Fibroblast of lung (primary cell): ENCODE measurements at regions not wholly inside any gene's neighbourhood (a gene's known extent, or its start where the extent isn't known, plus 50 kb on each side); places are given as distances from the start of the nearest gene placed in this dataset.

Experiments
- CTCF ChIP-seq, 2 donors: IDR thresholded peaks in 1 of 2; conservative IDR thresholded peaks in 1 of 2; 1 replicate in 1 of 2; 2 replicates in 1 of 2; pipeline ENCODE4 v1.5.1; 2011 to 2012; ENCODE audit warnings: low read length in 2 of 2, control low read depth in 1 of 2, inconsistent platforms in 1 of 2, low read depth in 1 of 2, mild to moderate bottlenecking in 1 of 2
- EZH2 ChIP-seq: IDR thresholded peaks from 2 replicates; pipeline ENCODE4 v1.5.1; 2012; ENCODE audit warnings: low read length, control low read depth, mild to moderate bottlenecking; ENCODE audit errors: missing control alignments

- no peak for TF ChIP-seq CTCF (conservative IDR thresholded peaks at IDR 0.05 in 1 of 2, IDR thresholded peaks at IDR 0.05 in 1 of 2; ENCODE audit: low read depth in 1 of 2, low read length in 2 of 2)
- no peak for TF ChIP-seq EZH2
Measured at GRCh38 chr1:98322086-98322485, 339.4 kb upstream of the SNX7 start.
